Thyroid gland (tissue), 4 donors: ENCODE measurements at regions not wholly inside any gene's neighbourhood (a gene's known extent, or its start where the extent isn't known, plus 50 kb on each side); places are given as distances from the start of the nearest gene placed in this dataset.

ENCODE experiments used
- DNase-seq, 2 donors: peaks; one replicate each; pipeline ENCODE4 v3.0.0-alpha.2; 2019
- H3K27ac ChIP-seq, 3 donors: fragments of 200-600 bp; sonication (generic); 1 replicate in 2 of 3; 2 replicates in 1 of 3; pipeline ENCODE4 v1.5.1; 2016 to 2019; ENCODE audit warnings: mild to moderate bottlenecking in 1 of 3, moderate library complexity in 1 of 3
- H3K27me3 ChIP-seq: fragments of 200-600 bp; sonication (generic); one replicate; pipeline ENCODE4 v1.5.1; 2019
- H3K36me3 ChIP-seq, 2 donors: fragments of 200-600 bp; sonication (generic); one replicate each; pipeline ENCODE4 v1.5.1; 2016 to 2019
- H3K4me1 ChIP-seq, 2 donors: fragments of 200-600 bp; sonication (generic); one replicate each; pipeline ENCODE4 v1.5.1; 2017 to 2019
- H3K4me3 ChIP-seq, 3 donors: fragments of 200-600 bp; sonication (generic); replicated peaks in 1 of 3; 1 replicate in 2 of 3; 2 replicates in 1 of 3; pipeline ENCODE4 v1.5.1; 2016; ENCODE audit warnings: mild to moderate bottlenecking in 1 of 3
- H3K9me3 ChIP-seq: fragments of 200-600 bp; sonication (generic); one replicate; pipeline ENCODE4 v1.5.1; 2017
- CTCF ChIP-seq, 6 experiments: fragments of 200-600 bp in 3 of 6; fragments of 450-650 bp in 3 of 6; sonication (generic) in 3 of 6; IDR thresholded peaks; one replicate each; pipeline ENCODE4 v1.5.1; 2016 to 2019; ENCODE audit warnings: antibody characterized with exemption in 6 of 6, mild to moderate bottlenecking in 2 of 6, inconsistent platforms in 1 of 6, moderate library complexity in 1 of 6
- POLR2A ChIP-seq, 2 donors: fragments of 450-650 bp; IDR thresholded peaks; one replicate each; pipeline ENCODE4 v1.6.1; 2017; ENCODE audit warnings: antibody characterized with exemption in 2 of 2, mild to moderate bottlenecking in 2 of 2, moderate library complexity in 1 of 2
- WGBS, 2 donors: methylation state at CpG; one replicate each; pipeline ENCODE4 v1.1.5; 2017; 5-methylcytosine and 5-hydroxymethylcytosine counted together
- intact Hi-C: fragments of 100-400 bp; cut with DNase I; formaldehyde crosslinking; loops from one replicate; pipeline ENCODE4 v1.15.1; 2023

- TF ChIP-seq CTCF (IDR thresholded peaks at IDR 0.05) (no peak), POLR2A (IDR thresholded peaks at IDR 0.05) (no peak)
- Histone ChIP-seq H3K27ac (no peak overlapping the region), H3K4me3 (no peak overlapping the region), H3K9me3 (no peaks in the 10 kb centered on the region), H3K4me1 (peaks cover 0 to 6% of the 10 kb centered on the region in 2 donors), H3K27me3 (no peaks in the 10 kb centered on the region), H3K36me3 (no peaks in the 10 kb centered on the region)
- intact Hi-C loops = no loop called here
- no peak for DNase-seq
- WGBS, 2 donors = 88% methylated on average over 3 of the region's 3 CpGs
Observed at GRCh38 chr20:60513141-60513540, 554.9 kb downstream of the CDH26 start.

GRCh38 chr20:60516442-60516841, 558.2 kb downstream of the CDH26 start:
- no peak for DNase-seq
- Histone ChIP-seq H3K4me3 (no peak overlapping the region), H3K4me1 (peaks cover 0 to 7% of the 10 kb centered on the region in 2 donors), H3K36me3 (no peaks in the 10 kb centered on the region), H3K27ac (no peak overlapping the region), H3K27me3 (no peaks in the 10 kb centered on the region), H3K9me3 (no peaks in the 10 kb centered on the region)
- intact Hi-C loops = no loop called here
- TF ChIP-seq CTCF (IDR thresholded peaks at IDR 0.05) = no peak
- no peak for TF ChIP-seq POLR2A (IDR thresholded peaks at IDR 0.05)
- WGBS, 2 donors = 88 to 91% methylated on average over 2 of the region's 2 CpGs

GRCh38 chr20:60518022-60518421, 559.8 kb downstream of the CDH26 start:
- 29 to 44% methylated on average over 1 of the region's 1 CpG for WGBS, 2 donors
- Histone ChIP-seq H3K4me1 (peaks cover 0 to 7% of the 10 kb centered on the region in 2 donors), H3K27ac (peak overlapping the region in 1 of 3 donors; percentile 18), H3K9me3 (no peaks in the 10 kb centered on the region), H3K36me3 (no peaks in the 10 kb centered on the region), H3K4me3 (no peak overlapping the region), H3K27me3 (no peaks in the 10 kb centered on the region)
- intact Hi-C loops = no loop called here
- TF ChIP-seq POLR2A (IDR thresholded peaks at IDR 0.05) = no peak
- TF ChIP-seq CTCF (IDR thresholded peaks at IDR 0.05) = no peak
- peak in 1 of 2 donors; percentile 8 for DNase-seq

GRCh38 chr20:60525397-60525796, 567.2 kb downstream of the CDH26 start:
- DNase-seq = no peak
- 96 to 97% methylated on average over 2 of the region's 2 CpGs for WGBS, 2 donors
- intact Hi-C loops = loop anchor here (10.0 kb wide), 1 partner anchor 61 kb away; no protein-coding TSS in a partner anchor
- TF ChIP-seq POLR2A (IDR thresholded peaks at IDR 0.05) (no peak), CTCF (IDR thresholded peaks at IDR 0.05) (no peak)
- Histone ChIP-seq H3K9me3 (no peaks in the 10 kb centered on the region), H3K36me3 (no peaks in the 10 kb centered on the region), H3K27ac (no peak overlapping the region), H3K4me3 (no peak overlapping the region), H3K27me3 (no peaks in the 10 kb centered on the region), H3K4me1 (peaks cover 5 to 18% of the 10 kb centered on the region in 2 donors)

- H3K4me1 ChIP-seq = peaks cover 5 to 18% of the 10 kb centered on the region in 2 donors
- TF ChIP-seq POLR2A (IDR thresholded peaks at IDR 0.05) (no peak), CTCF (IDR thresholded peaks at IDR 0.05) (no peak)
- H3K9me3 ChIP-seq = no peaks in the 10 kb centered on the region
- H3K27ac ChIP-seq = peak overlapping the region in 2 of 3 donors; percentile 50 to 68
- intact Hi-C loops = loop anchor here (10.0 kb wide), 1 partner anchor 63 kb away; no protein-coding TSS in a partner anchor
- no peak overlapping the region for H3K4me3 ChIP-seq
- no peak for DNase-seq
- H3K27me3 ChIP-seq = no peaks in the 10 kb centered on the region
- 70 to 72% methylated on average over 7 of the region's 7 CpGs for WGBS, 2 donors
- H3K36me3 ChIP-seq = no peaks in the 10 kb centered on the region
Observed at GRCh38 chr20:60527656-60528055, 569.4 kb downstream of the CDH26 start.
